Sigmoid colon (tissue), 6 donors: ENCODE measurements at regions not wholly inside any gene's neighbourhood (a gene's known extent, or its start where the extent isn't known, plus 50 kb on each side); places are given as distances from the start of the nearest gene placed in this dataset.

ENCODE experiments used
- DNase-seq: peaks from one replicate; pipeline ENCODE4 v3.0.0-alpha.2; 2019
- H3K27ac ChIP-seq, 4 donors: fragments of 200-600 bp; sonication (generic); one replicate each; pipeline ENCODE4 v1.5.1; 2016 to 2019; ENCODE audit warnings: mild to moderate bottlenecking in 1 of 4
- H3K27me3 ChIP-seq, 3 donors: fragments of 200-600 bp; sonication (generic); one replicate each; pipeline ENCODE4 v1.5.1; 2019; ENCODE audit warnings: mild to moderate bottlenecking in 1 of 3
- H3K36me3 ChIP-seq, 4 donors: fragments of 200-600 bp; sonication (generic); one replicate each; pipeline ENCODE4 v1.5.1; 2016 to 2019
- H3K4me1 ChIP-seq, 4 donors: fragments of 200-600 bp; sonication (generic); one replicate each; pipeline ENCODE4 v1.5.1; 2017 to 2019
- H3K4me3 ChIP-seq, 4 donors: fragments of 200-600 bp; sonication (generic); one replicate each; pipeline ENCODE4 v1.5.1; 2017 to 2019; ENCODE audit warnings: mild to moderate bottlenecking in 2 of 4, moderate library complexity in 1 of 4
- H3K9me3 ChIP-seq, 4 donors: fragments of 200-600 bp in 3 of 4; sonication (generic) in 3 of 4; one replicate each; pipeline versions ENCODE4 v1.5.1 to v1.6.1; 2013 to 2019
- EP300 ChIP-seq, 4 donors: sonication (generic); formaldehyde crosslinking; IDR thresholded peaks; one replicate each; pipeline ENCODE4 v1.6.1; 2017; ENCODE audit warnings: antibody characterized with exemption in 4 of 4
- POLR2A ChIP-seq, 2 donors: fragments of 450-650 bp; IDR thresholded peaks; one replicate each; pipeline ENCODE4 v1.6.1; 2016; ENCODE audit warnings: antibody characterized with exemption in 2 of 2, mild to moderate bottlenecking in 2 of 2, moderate library complexity in 2 of 2
- POLR2AphosphoS5 ChIP-seq, 4 donors: sonication (generic); formaldehyde crosslinking; IDR thresholded peaks; one replicate each; pipeline ENCODE4 v1.6.1; 2017; ENCODE audit warnings: antibody characterized with exemption in 4 of 4
- WGBS, 2 donors: extraction: QIAGEN DNeasy Blood & Tissue Kit; methylation state at CpG; one replicate each; pipeline ENCODE4 v1.1.7; 2013; 5-methylcytosine and 5-hydroxymethylcytosine counted together
- intact Hi-C: fragments of 100-400 bp; cut with DNase I; formaldehyde crosslinking; loops from one replicate; pipeline ENCODE4 v1.15.1; 2023
- TF ChIP-seq, protein P1 (sequence below), 4 experiments: fragments of 450-650 bp in 3 of 4; fragments of 200-600 bp in 1 of 4; IDR thresholded peaks; one replicate each; pipeline ENCODE4 v1.5.1; 2016 to 2019; ENCODE audit warnings: antibody characterized with exemption in 4 of 4, mild to moderate bottlenecking in 3 of 4, moderate library complexity in 2 of 4
- donor health status: healthy with polysubstance abuse.
- donor health status: healthy.

DNA sequence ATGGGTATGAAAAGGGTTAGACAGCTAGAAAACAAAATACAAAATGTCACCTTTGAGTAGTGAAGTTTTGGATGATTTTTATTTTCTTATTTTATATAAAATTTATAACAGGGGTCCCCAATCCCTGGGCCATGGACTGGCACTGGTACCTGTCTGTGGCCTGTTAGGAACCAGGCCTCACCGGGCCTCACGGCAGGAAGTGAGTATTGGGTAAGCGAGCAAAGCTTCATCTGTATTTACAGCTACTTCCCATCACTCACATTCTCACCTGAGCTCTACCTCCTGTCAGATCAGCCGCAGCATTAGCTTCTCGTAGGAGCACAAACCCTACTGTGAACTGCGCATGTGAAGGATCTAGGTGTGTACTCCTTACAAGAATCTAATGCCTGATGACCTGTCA, 202.8 kb upstream of the TWIST2 start:
- Histone ChIP-seq H3K9me3 (no peaks in the 10 kb centered on the region), H3K36me3 (no peaks in the 10 kb centered on the region), H3K4me1 (peaks cover 0 to 35% (median 30%) of the 10 kb centered on the region in 4 donors), H3K27ac (peak overlapping the region; percentile 72 to 90 (median 83)), H3K4me3 (no peak overlapping the region), H3K27me3 (no peaks in the 10 kb centered on the region)
- intact Hi-C loops: loop anchor here (2.0 kb wide), 1 partner anchor 42 kb away; no protein-coding TSS in a partner anchor
- 84 to 91% methylated on average over 6 of the region's 6 CpGs for WGBS, 2 donors
- DNase-seq: no peak
- no peak for TF ChIP-seq EP300 (IDR thresholded peaks at IDR 0.05)
- TF ChIP-seq, protein P1, sequence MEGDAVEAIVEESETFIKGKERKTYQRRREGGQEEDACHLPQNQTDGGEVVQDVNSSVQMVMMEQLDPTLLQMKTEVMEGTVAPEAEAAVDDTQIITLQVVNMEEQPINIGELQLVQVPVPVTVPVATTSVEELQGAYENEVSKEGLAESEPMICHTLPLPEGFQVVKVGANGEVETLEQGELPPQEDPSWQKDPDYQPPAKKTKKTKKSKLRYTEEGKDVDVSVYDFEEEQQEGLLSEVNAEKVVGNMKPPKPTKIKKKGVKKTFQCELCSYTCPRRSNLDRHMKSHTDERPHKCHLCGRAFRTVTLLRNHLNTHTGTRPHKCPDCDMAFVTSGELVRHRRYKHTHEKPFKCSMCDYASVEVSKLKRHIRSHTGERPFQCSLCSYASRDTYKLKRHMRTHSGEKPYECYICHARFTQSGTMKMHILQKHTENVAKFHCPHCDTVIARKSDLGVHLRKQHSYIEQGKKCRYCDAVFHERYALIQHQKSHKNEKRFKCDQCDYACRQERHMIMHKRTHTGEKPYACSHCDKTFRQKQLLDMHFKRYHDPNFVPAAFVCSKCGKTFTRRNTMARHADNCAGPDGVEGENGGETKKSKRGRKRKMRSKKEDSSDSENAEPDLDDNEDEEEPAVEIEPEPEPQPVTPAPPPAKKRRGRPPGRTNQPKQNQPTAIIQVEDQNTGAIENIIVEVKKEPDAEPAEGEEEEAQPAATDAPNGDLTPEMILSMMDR (IDR thresholded peaks at IDR 0.05): no peak
- no peak for TF ChIP-seq POLR2A (IDR thresholded peaks at IDR 0.05)
- TF ChIP-seq POLR2AphosphoS5 (IDR thresholded peaks at IDR 0.05): no peak

DNA sequence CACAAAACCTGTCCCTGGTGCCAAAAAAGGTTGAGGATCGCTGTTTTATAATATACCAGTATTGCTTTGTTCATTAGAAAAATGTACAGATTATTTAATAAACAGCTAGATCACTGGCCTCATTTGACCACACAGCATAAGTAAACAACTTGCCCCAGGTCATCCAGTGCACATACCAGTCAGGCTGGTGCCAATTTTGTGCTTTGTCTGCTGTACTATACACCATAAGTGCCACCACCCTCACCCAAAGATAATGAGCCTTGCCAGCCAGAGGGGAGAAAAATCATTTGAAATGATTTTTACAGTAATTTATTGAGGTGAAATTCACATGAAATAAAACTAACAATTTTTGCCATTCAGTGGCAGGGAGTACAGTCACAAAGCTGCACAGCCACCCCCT, 202.2 kb upstream of the TWIST2 start:
- intact Hi-C loops: loop anchor here (2.0 kb wide), 1 partner anchor 43 kb away; no protein-coding TSS in a partner anchor
- H3K4me3 ChIP-seq: no peak overlapping the region
- H3K9me3 ChIP-seq: no peaks in the 10 kb centered on the region
- no peak for TF ChIP-seq POLR2AphosphoS5 (IDR thresholded peaks at IDR 0.05)
- TF ChIP-seq POLR2A (IDR thresholded peaks at IDR 0.05): no peak
- no peak for TF ChIP-seq EP300 (IDR thresholded peaks at IDR 0.05)
- TF ChIP-seq, protein P1 (IDR thresholded peaks at IDR 0.05): no peak
- WGBS, 2 donors: 87 to 96% methylated on average over 1 of the region's 1 CpG
- H3K36me3 ChIP-seq: no peaks in the 10 kb centered on the region
- no peak for DNase-seq
- no peaks in the 10 kb centered on the region for H3K27me3 ChIP-seq
- peak overlapping the region; percentile 24 to 90 (median 83) for H3K27ac ChIP-seq
- H3K4me1 ChIP-seq: peaks cover 0 to 35% (median 30%) of the 10 kb centered on the region in 4 donors

DNA sequence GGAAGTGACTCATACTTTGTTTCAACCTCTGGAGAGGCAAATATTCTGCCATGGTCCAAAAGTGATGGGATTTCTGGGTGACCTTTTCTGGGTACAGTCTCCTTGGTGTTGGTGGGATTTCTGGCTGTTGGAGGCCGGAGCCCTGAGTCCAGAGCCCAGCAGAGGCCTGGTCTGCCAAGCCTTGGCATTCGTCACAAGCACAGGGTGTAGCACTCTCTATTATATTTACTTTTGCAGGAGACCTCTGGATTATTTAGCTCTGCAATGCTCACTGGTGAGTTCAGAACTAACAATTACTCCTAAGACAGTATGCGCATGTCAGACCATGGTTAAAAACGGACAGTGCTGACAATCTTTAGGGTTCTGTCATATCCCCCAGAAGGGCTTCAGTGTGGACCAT, 201.6 kb upstream of the TWIST2 start:
- H3K27me3 ChIP-seq: no peaks in the 10 kb centered on the region
- 65 to 81% methylated on average over 4 of the region's 4 CpGs for WGBS, 2 donors
- DNase-seq: no peak
- intact Hi-C loops: no loop called here
- no peaks in the 10 kb centered on the region for H3K36me3 ChIP-seq
- H3K9me3 ChIP-seq: no peaks in the 10 kb centered on the region
- TF ChIP-seq EP300 (IDR thresholded peaks at IDR 0.05): no peak
- no peak for TF ChIP-seq POLR2A (IDR thresholded peaks at IDR 0.05)
- TF ChIP-seq, protein P1 (IDR thresholded peaks at IDR 0.05): no peak
- TF ChIP-seq POLR2AphosphoS5 (IDR thresholded peaks at IDR 0.05): no peak
- peaks cover 0 to 35% (median 30%) of the 10 kb centered on the region in 4 donors for H3K4me1 ChIP-seq
- H3K4me3 ChIP-seq: no peak overlapping the region
- peak overlapping the region; percentile 25 to 90 (median 83) for H3K27ac ChIP-seq

DNA sequence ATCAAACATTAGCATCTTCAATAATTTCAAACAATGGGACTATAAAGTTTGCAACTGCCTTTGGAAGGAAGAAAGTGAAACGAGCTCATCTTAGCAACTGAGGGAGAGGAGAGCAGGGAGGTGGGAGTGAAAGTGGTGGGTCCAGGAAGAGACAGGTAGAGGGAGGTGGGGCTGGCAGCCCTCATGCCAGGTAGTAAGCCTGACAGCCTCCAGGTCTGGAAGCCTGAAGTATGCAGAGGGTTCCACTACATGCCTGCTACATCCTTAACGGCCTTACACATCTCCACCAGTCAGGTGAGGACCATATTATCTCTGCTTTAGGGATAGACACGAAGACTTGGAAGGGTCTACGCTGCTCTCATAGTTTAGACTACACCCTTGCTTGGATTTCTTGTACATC, 201.1 kb upstream of the TWIST2 start:
- Histone ChIP-seq H3K36me3 (no peaks in the 10 kb centered on the region), H3K27ac (peak overlapping the region in 3 of 4 donors; percentile 25 to 90 (median 84)), H3K27me3 (no peaks in the 10 kb centered on the region), H3K4me3 (no peak overlapping the region), H3K9me3 (no peaks in the 10 kb centered on the region), H3K4me1 (peaks cover 0 to 35% (median 30%) of the 10 kb centered on the region in 4 donors)
- no peak for DNase-seq
- TF ChIP-seq EP300 (IDR thresholded peaks at IDR 0.05) (no peak), POLR2A (IDR thresholded peaks at IDR 0.05) (no peak), POLR2AphosphoS5 (IDR thresholded peaks at IDR 0.05) (no peak)
- TF ChIP-seq, protein P1 (IDR thresholded peaks at IDR 0.05): no peak
- 63 to 81% methylated on average over 4 of the region's 4 CpGs for whole genome bisulfite sequencing, 2 donors
- intact Hi-C loops: no loop called here

DNA sequence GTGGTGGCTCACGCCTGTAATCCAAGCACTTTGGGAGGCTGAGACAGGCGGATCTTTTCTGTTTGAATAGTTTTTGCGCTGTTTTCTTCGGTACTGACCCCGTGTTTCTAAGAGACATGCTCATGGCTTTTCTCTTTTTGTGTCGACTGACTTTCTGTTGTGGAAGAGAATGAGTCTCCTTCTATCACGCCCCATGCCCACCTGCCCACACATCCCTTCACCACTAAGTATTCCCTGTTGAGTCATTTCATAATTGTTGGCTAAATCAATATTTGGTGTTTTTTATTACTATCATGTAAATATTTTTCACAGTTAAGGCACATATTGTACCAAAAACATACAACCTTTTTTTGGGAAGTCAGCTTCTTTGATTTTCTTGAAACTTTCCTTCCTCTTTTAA, 198.8 kb upstream of the TWIST2 start:
- 80 to 92% methylated on average over 7 of the region's 7 CpGs for WGBS, 2 donors
- Histone ChIP-seq H3K27ac (no peak overlapping the region), H3K4me3 (no peak overlapping the region), H3K27me3 (no peaks in the 10 kb centered on the region), H3K9me3 (no peaks in the 10 kb centered on the region), H3K36me3 (no peaks in the 10 kb centered on the region), H3K4me1 (peaks cover 0 to 28% (median 26%) of the 10 kb centered on the region in 4 donors)
- intact Hi-C loops: no loop called here
- no peak for TF ChIP-seq POLR2A (IDR thresholded peaks at IDR 0.05)
- TF ChIP-seq POLR2AphosphoS5 (IDR thresholded peaks at IDR 0.05): no peak
- no peak for TF ChIP-seq EP300 (IDR thresholded peaks at IDR 0.05)
- TF ChIP-seq, protein P1 (IDR thresholded peaks at IDR 0.05): no peak
- DNase-seq: no peak
